Endothelial cell of umbilical vein (primary cell): ENCODE measurements at regions not wholly inside any gene's neighbourhood (a gene's known extent, or its start where the extent isn't known, plus 50 kb on each side); places are given as distances from the start of the nearest gene placed in this dataset.

Experiments
- BruUV-seq: library from RNA; stranded (reverse); fragments of 400-500 nt; replicated peaks from 2 replicates; lab custom pipeline; 2021; lab: Mats Ljungman, UMichigan
- CTCF ChIA-PET: fragments of 300-600, 350-600 bp; sonication (Branson Sonifier 250); formaldehyde crosslinking; loops from one replicate; lab custom pipeline; 2021; ENCODE audit warnings: antibody characterized with exemption, inconsistent platforms; lab: Charles Lee
- POLR2A ChIA-PET: fragments of 300-600, 350-600 bp; sonication (Branson Sonifier 250); formaldehyde crosslinking; loops from one replicate; lab custom pipeline; 2021; ENCODE audit warnings: antibody characterized with exemption, inconsistent platforms; lab: Charles Lee
- DNase-seq: peaks from one replicate; pipeline ENCODE4 v3.0.0-alpha.2; 2011; ENCODE audit warnings: low read depth, low spot score
- FAIRE-seq: peaks from 2 replicates; lab custom pipeline; 2011; peaks lifted over from hg19 to GRCh38; lab: Jason Lieb, UNC
- H2AFZ ChIP-seq: 2 replicates; pipeline ENCODE4 v1.6.0; 2012; ENCODE audit warnings: low read depth, low read length, control low read depth, inconsistent platforms
- H3K27ac ChIP-seq: 2 replicates; pipeline ENCODE4 v1.5.1; 2011; ENCODE audit warnings: low read depth, mild to moderate bottlenecking, control low read depth, low read length, moderate library complexity; ENCODE audit not compliant: insufficient read depth
- H3K27me3 ChIP-seq, 2 experiments: 2 replicates each; pipeline versions ENCODE4 v1.6.0 to v1.6.1; 2011; ENCODE audit warnings: low read length in 2 of 2, mixed read lengths in 1 of 2; ENCODE audit not compliant: control insufficient read depth in 2 of 2, insufficient read depth in 2 of 2
- H3K36me3 ChIP-seq, 2 experiments: 2 replicates in 1 of 2; 3 replicates in 1 of 2; pipeline ENCODE4 v1.5.1; 2011; ENCODE audit warnings: low read length in 2 of 2, mild to moderate bottlenecking in 1 of 2, moderate library complexity in 1 of 2; ENCODE audit not compliant: control insufficient read depth in 2 of 2, insufficient read depth in 2 of 2; ENCODE audit errors: extremely low read depth in 1 of 2
- H3K4me1 ChIP-seq: 3 replicates; pipeline ENCODE4 v1.5.1; 2011; ENCODE audit warnings: mild to moderate bottlenecking, low read length; ENCODE audit not compliant: control insufficient read depth, insufficient read depth; ENCODE audit errors: extremely low read depth
- H3K4me2 ChIP-seq: 2 replicates; pipeline ENCODE4 v1.6.1; 2011; ENCODE audit warnings: low read length, control low read depth, mixed read lengths; ENCODE audit not compliant: insufficient read depth
- H3K4me3 ChIP-seq, 3 experiments: fragments of 200-600 bp in 1 of 3; sonication (generic), shearing (Covaris generic) in 1 of 3; replicated peaks in 1 of 3; 2 replicates each; pipeline ENCODE4 v1.5.1; 2011 to 2016; ENCODE audit warnings: control low read depth in 3 of 3, low read length in 3 of 3, mild to moderate bottlenecking in 2 of 3, inconsistent platforms in 1 of 3, low read depth in 1 of 3, moderate library complexity in 1 of 3; ENCODE audit not compliant: insufficient read depth in 1 of 3
- H3K79me2 ChIP-seq: 2 replicates; pipeline ENCODE4 v1.6.0; 2012; ENCODE audit warnings: low read length, inconsistent platforms; ENCODE audit not compliant: control insufficient read depth, insufficient read depth
- H3K9ac ChIP-seq: replicated peaks from 2 replicates; pipeline ENCODE3; 2011; ENCODE audit warnings: low read length, control low read depth; ENCODE audit not compliant: insufficient read depth; ENCODE audit errors: extremely low read depth
- H3K9me1 ChIP-seq: replicated peaks from 3 replicates; pipeline ENCODE4 v1.6.0; 2011; ENCODE audit warnings: mild to moderate bottlenecking, low read length; ENCODE audit not compliant: control insufficient read depth, insufficient read depth; ENCODE audit errors: extremely low read depth
- H3K9me3 ChIP-seq: replicated peaks from 2 replicates; pipeline ENCODE4 v1.5.1; 2012; ENCODE audit warnings: low read length, inconsistent platforms; ENCODE audit not compliant: control insufficient read depth, insufficient read depth
- H4K20me1 ChIP-seq: replicated peaks from 2 replicates; pipeline ENCODE3; 2011; ENCODE audit warnings: mild to moderate bottlenecking, low read length; ENCODE audit not compliant: control insufficient read depth, insufficient read depth; ENCODE audit errors: extremely low read depth
- CTCF ChIP-seq, 2 donors: IDR thresholded peaks; 1 replicate in 1 of 2; 2 replicates in 1 of 2; pipeline ENCODE4 v1.5.1; 2011; ENCODE audit warnings: low read length in 2 of 2, mild to moderate bottlenecking in 2 of 2, moderate library complexity in 2 of 2, control low read depth in 1 of 2, inconsistent platforms in 1 of 2, low read depth in 1 of 2; ENCODE audit not compliant: insufficient read depth in 1 of 2; ENCODE audit errors: extremely low read depth in 1 of 2
- EZH2 ChIP-seq: IDR thresholded peaks from 2 replicates; pipeline ENCODE4 v1.6.1; 2012; ENCODE audit warnings: borderline replicate concordance, low read depth, mild to moderate bottlenecking, moderate library complexity, low read length, inconsistent platforms; ENCODE audit not compliant: severe bottlenecking
- FOS ChIP-seq: IDR thresholded peaks from 2 replicates; pipeline ENCODE4 v1.6.1; 2011; ENCODE audit warnings: mild to moderate bottlenecking, low read length, moderate library complexity, borderline replicate concordance; ENCODE audit not compliant: insufficient read depth
- GATA2 ChIP-seq: IDR thresholded peaks from 2 replicates; pipeline ENCODE4 v1.7.0; 2011; ENCODE audit warnings: low read depth, mild to moderate bottlenecking, moderate library complexity, mixed read lengths, low read length; ENCODE audit not compliant: insufficient read length, insufficient read depth
- JUN ChIP-seq: IDR thresholded peaks from 2 replicates; pipeline ENCODE4 v1.6.1; 2011; ENCODE audit warnings: borderline replicate concordance, low read depth; ENCODE audit not compliant: insufficient read length, insufficient read depth
- MAX ChIP-seq: IDR thresholded peaks from 2 replicates; pipeline ENCODE4 v1.6.1; 2011; ENCODE audit not compliant: insufficient read depth, insufficient read length
- MYC ChIP-seq: IDR thresholded peaks from one replicate; pipeline ENCODE4 v1.6.1; 2011; ENCODE audit warnings: mild to moderate bottlenecking, low read depth, low read length
- POLR2A ChIP-seq: IDR thresholded peaks from 2 replicates; pipeline ENCODE4 v1.6.1; 2012; ENCODE audit warnings: low read depth, mild to moderate bottlenecking, control low read depth, low read length
- POLR2AphosphoS5 ChIP-seq: IDR thresholded peaks from 2 replicates; pipeline ENCODE4 v1.6.1; 2012; ENCODE audit warnings: low read depth, mild to moderate bottlenecking, control low read depth, low read length, moderate library complexity; ENCODE audit not compliant: insufficient read depth
- dilution Hi-C: fragments of 300-500 bp; cut with MboI; formaldehyde crosslinking; loops from one replicate; pipeline ENCODE4 v1.15.0; 2019; ENCODE audit warnings: low sequenced_read_pairs; ENCODE audit not compliant: extremely low pct_ligation_motif_present
- intact Hi-C: fragments of 100-400 bp; cut with micrococcal nuclease; formaldehyde crosslinking; loops from one replicate; pipeline ENCODE4 v1.10.0; 2022

DNA sequence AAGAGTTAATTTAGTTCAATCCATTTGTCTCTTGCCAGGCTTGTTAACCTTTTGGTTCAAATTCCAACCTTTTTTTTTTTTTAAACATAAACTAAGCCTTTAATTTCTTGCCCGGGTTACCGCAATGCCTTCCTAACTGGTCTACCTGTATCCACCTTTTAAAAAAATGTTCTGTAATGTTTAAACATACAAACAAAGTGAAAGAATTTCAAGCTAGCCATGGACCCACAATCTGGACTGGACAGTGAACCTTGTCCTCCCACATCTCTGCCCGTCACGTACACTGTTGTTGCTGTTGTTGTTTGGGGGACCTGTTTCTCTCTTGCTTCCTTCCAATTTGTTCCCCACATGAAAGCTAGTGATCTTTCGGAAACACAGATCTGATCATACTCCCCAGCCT, 724.7 kb upstream of the AUTS2 start:
- Histone ChIP-seq H4K20me1 (no peaks in the 10 kb centered on the region), H3K9ac (no peak overlapping the region), H3K4me2 (no peak overlapping the region), H2AFZ (no peak overlapping the region), H3K4me3 (no peak overlapping the region), H3K79me2 (no peaks in the 10 kb centered on the region), H3K9me3 (peaks cover 7% of the 10 kb centered on the region), H3K9me1 (no peaks in the 10 kb centered on the region), H3K4me1 (no peaks in the 10 kb centered on the region), H3K36me3 (no peaks in the 10 kb centered on the region), H3K27me3 (no peaks in the 10 kb centered on the region), H3K27ac (no peak overlapping the region)
- BruUV-seq: no TSS peak
- TF ChIP-seq POLR2AphosphoS5 (no peak), FOS (no peak), JUN (no peak), EZH2 (no peak), POLR2A (no peak), GATA2 (no peak), MYC (no peak), CTCF (IDR thresholded peaks at IDR 0.05; ENCODE audit: extremely low read depth in 1 of 2, insufficient read depth in 1 of 2, low read depth in 1 of 2, low read length in 2 of 2) (no peak), MAX (no peak)
- ChIA-PET POLR2A (no interaction called here), CTCF (no interaction called here)
- intact Hi-C loops (no loop called here), dilution Hi-C loops (no loop called here)
- FAIRE-seq (no peak), DNase-seq (no peak)
